ENCODE measurements at regions not wholly inside any gene's neighbourhood (a gene's known extent, or its start where the extent isn't known, plus 50 kb on each side); places are given as distances from the start of the nearest gene placed in this dataset.

- no peak for DNase-seq
These were observed 126.9 kb upstream of the LINC00305 start for GRCh38 chr18:64275593-64276300.

GRCh38 chr18:64273724-64274123 is 124.8 kb upstream of the LINC00305 start:
- DNase-seq, result no peak

GRCh38 chr18:64271975-64272659 is 123.2 kb upstream of the LINC00305 start:
- no peak for DNase-seq

GRCh38 chr18:64271246-64271645 is 122.4 kb upstream of the LINC00305 start:
- no peak for DNase-seq

- no peak for DNase-seq
These were observed 121.7 kb upstream of the LINC00305 start for GRCh38 chr18:64270608-64271007.

- DNase-seq, result no peak
These were observed 121.2 kb upstream of the LINC00305 start for GRCh38 chr18:64270121-64270520.

- no peak for DNase-seq
These were observed 115.3 kb upstream of the LINC00305 start for GRCh38 chr18:64264171-64264570.

- no peak for DNase-seq
These were observed 111.9 kb upstream of the LINC00305 start for GRCh38 chr18:64260810-64261209.

- no peak for DNase-seq
These were observed 111.0 kb upstream of the LINC00305 start for GRCh38 chr18:64259871-64260270.

GRCh38 chr18:64258111-64258650 is 109.3 kb upstream of the LINC00305 start:
- no peak for DNase-seq

GRCh38 chr18:64254399-64255093 is 105.7 kb upstream of the LINC00305 start:
- DNase-seq, result no peak

GRCh38 chr18:64253873-64254272 is 105.0 kb upstream of the LINC00305 start:
- DNase-seq, result no peak

GRCh38 chr18:64253222-64253621 is 104.3 kb upstream of the LINC00305 start:
- DNase-seq, result no peak

- DNase-seq, result no peak
These were observed 99.9 kb upstream of the LINC00305 start for GRCh38 chr18:64248836-64249235.

- no peak for DNase-seq
These were observed 96.4 kb upstream of the LINC00305 start for GRCh38 chr18:64245126-64245861.

GRCh38 chr18:64244571-64244970 is 95.7 kb upstream of the LINC00305 start:
- no peak for DNase-seq

- no peak for DNase-seq
These were observed 91.4 kb upstream of the LINC00305 start for GRCh38 chr18:64240316-64240715.

- DNase-seq, result no peak
These were observed 89.2 kb upstream of the LINC00305 start for GRCh38 chr18:64238076-64238475.

GRCh38 chr18:64234321-64234720 is 85.4 kb upstream of the LINC00305 start:
- no peak for DNase-seq

- no peak for DNase-seq
These were observed 85.0 kb upstream of the LINC00305 start for GRCh38 chr18:64233851-64234250.

- no peak for DNase-seq
These were observed 72.1 kb upstream of the LINC00305 start for GRCh38 chr18:64220941-64221340.

- no peak for DNase-seq
These were observed 70.6 kb upstream of the LINC00305 start for GRCh38 chr18:64219517-64219916.

- DNase-seq, result no peak
These were observed 61.6 kb upstream of the LINC00305 start for GRCh38 chr18:64210401-64210949.

All from NCI-H187 treated with DMSO at 0.1 percent for 48 hours (cell line).